IMR-90 (cell line): ENCODE measurements at regions not wholly inside any gene's neighbourhood (a gene's known extent, or its start where the extent isn't known, plus 50 kb on each side); places are given as distances from the start of the nearest gene placed in this dataset.

ENCODE experiments used
- ATAC-seq: fragments of 200-7000 bp; cut with Tn5 transposase; 2 replicates; pipeline ENCODE4 v1.9.1; 2020; ENCODE audit warnings: low read depth, mild to moderate bottlenecking, moderate library complexity
- BruUV-seq: library from RNA; stranded (reverse); fragments of 400-500 nt; replicated peaks from 2 replicates; lab custom pipeline; 2021; lab: Mats Ljungman, UMichigan
- CTCF ChIA-PET: fragments of 300-600 bp; formaldehyde crosslinking; extraction: SDS; loops from one replicate; lab custom pipeline; 2021; ENCODE audit warnings: antibody characterized with exemption; lab: Yijun Ruan, JAX
- POLR2A ChIA-PET: fragments of 300-600 bp; sonication (Branson Sonifier 250); formaldehyde crosslinking; loops from one replicate; lab custom pipeline; 2022; ENCODE audit warnings: antibody characterized with exemption; ENCODE audit not compliant: unreplicated experiment; lab: Charles Lee
- DNase-seq: peaks from one replicate; pipeline ENCODE4 v3.0.0; 2013
- H2AFZ ChIP-seq: replicated peaks from 2 replicates; pipeline ENCODE3; 2013; ENCODE audit warnings: low read length, mild to moderate bottlenecking; ENCODE audit not compliant: poor library complexity
- H2AK5ac ChIP-seq: 2 replicates; pipeline ENCODE4 v1.6.1; 2013; ENCODE audit warnings: low read depth, low read length, inconsistent platforms
- H2AK9ac ChIP-seq: replicated peaks from 2 replicates; pipeline ENCODE3; 2013; ENCODE audit warnings: mild to moderate bottlenecking, low read depth, low read length, moderate library complexity; ENCODE audit not compliant: poor library complexity
- H2BK120ac ChIP-seq: 2 replicates; pipeline ENCODE4 v1.6.1; 2013; ENCODE audit warnings: low read depth, low read length, inconsistent platforms
- H2BK15ac ChIP-seq: 3 replicates; pipeline ENCODE4 v1.6.1; 2013; ENCODE audit warnings: low read depth, low read length, inconsistent platforms
- H2BK20ac ChIP-seq: 2 replicates; pipeline ENCODE4 v1.6.1; 2013; ENCODE audit warnings: low read depth, mild to moderate bottlenecking, inconsistent platforms, low read length, moderate library complexity
- H2BK5ac ChIP-seq: 2 replicates; pipeline ENCODE4 v1.6.1; 2013; ENCODE audit warnings: mild to moderate bottlenecking, low read depth, low read length, inconsistent platforms; ENCODE audit not compliant: poor library complexity, severe bottlenecking
- H3K14ac ChIP-seq: replicated peaks from 2 replicates; pipeline ENCODE4 v1.6.1; 2013; ENCODE audit warnings: low read depth, low read length, inconsistent platforms
- H3K18ac ChIP-seq: 2 replicates; pipeline ENCODE4 v1.6.1; 2013; ENCODE audit warnings: low read depth, low read length, control low read depth
- H3K23ac ChIP-seq: 2 replicates; pipeline ENCODE4 v1.6.1; 2013; ENCODE audit warnings: low read depth, low read length, inconsistent platforms
- H3K27ac ChIP-seq: 2 replicates; pipeline ENCODE4 v1.5.1; 2013; ENCODE audit warnings: mild to moderate bottlenecking, control low read depth, low read length; ENCODE audit not compliant: insufficient read depth
- H3K27me3 ChIP-seq: 2 replicates; pipeline ENCODE4 v1.6.1; 2013; ENCODE audit warnings: low read length; ENCODE audit not compliant: control insufficient read depth, insufficient read depth
- H3K36me3 ChIP-seq: 2 replicates; pipeline ENCODE4 v1.6.1; 2013; ENCODE audit warnings: low read length, mixed read lengths; ENCODE audit not compliant: control insufficient read depth, insufficient read depth
- H3K4ac ChIP-seq: 2 replicates; pipeline ENCODE4 v1.6.1; 2013; ENCODE audit warnings: low read depth, low read length, inconsistent platforms
- H3K4me1 ChIP-seq: 2 replicates; pipeline ENCODE4 v1.6.1; 2013; ENCODE audit warnings: low read length, mixed read lengths; ENCODE audit not compliant: control insufficient read depth, insufficient read depth
- H3K4me2 ChIP-seq: 2 replicates; pipeline ENCODE4 v1.6.1; 2013; ENCODE audit warnings: low read depth, mild to moderate bottlenecking, control low read depth, low read length, moderate library complexity
- H3K4me3 ChIP-seq: 2 replicates; pipeline ENCODE4 v1.5.1; 2013; ENCODE audit warnings: low read depth, mild to moderate bottlenecking, control low read depth, low read length, moderate library complexity; ENCODE audit not compliant: insufficient read depth
- H3K56ac ChIP-seq: 2 replicates; pipeline ENCODE4 v1.6.1; 2013; ENCODE audit warnings: low read length, inconsistent platforms; ENCODE audit not compliant: insufficient read depth; ENCODE audit errors: extremely low read depth
- H3K79me1 ChIP-seq, 2 experiments: 2 replicates each; pipeline ENCODE4 v1.6.1; 2013; ENCODE audit warnings: low read length in 2 of 2, inconsistent platforms in 1 of 2, low read depth in 1 of 2
- H3K9ac ChIP-seq: 2 replicates; pipeline ENCODE4 v1.6.1; 2013; ENCODE audit warnings: low read depth, low read length, control low read depth
- H3K9me1 ChIP-seq: 2 replicates; pipeline ENCODE4 v1.6.1; 2013; ENCODE audit warnings: low read length, inconsistent platforms; ENCODE audit not compliant: insufficient read depth
- H3K9me3 ChIP-seq: 2 replicates; pipeline ENCODE4 v1.6.1; 2013; ENCODE audit warnings: low read length; ENCODE audit not compliant: control insufficient read depth, insufficient read depth
- H4K20me1 ChIP-seq: 2 replicates; pipeline ENCODE4 v1.6.1; 2013; ENCODE audit warnings: low read length, inconsistent platforms; ENCODE audit not compliant: insufficient read depth
- H4K5ac ChIP-seq: 2 replicates; pipeline ENCODE4 v1.6.1; 2013; ENCODE audit warnings: mild to moderate bottlenecking, low read depth, low read length, control low read depth
- H4K8ac ChIP-seq, 2 experiments: 2 replicates each; pipeline ENCODE4 v1.6.1; 2013; ENCODE audit warnings: low read depth in 2 of 2, low read length in 2 of 2, control low read depth in 1 of 2, inconsistent platforms in 1 of 2
- H4K91ac ChIP-seq: 2 replicates; pipeline ENCODE4 v1.6.1; 2013; ENCODE audit warnings: low read depth, low read length, inconsistent platforms; ENCODE audit not compliant: insufficient read depth
- CEBPB ChIP-seq: IDR thresholded peaks from 2 replicates; pipeline ENCODE4 v1.6.1; 2012; ENCODE audit warnings: low read depth, low read length, improper control_type of control experiment
- CHD1 ChIP-seq: IDR thresholded peaks from 2 replicates; pipeline ENCODE4 v1.6.1; 2012; ENCODE audit warnings: low read depth, low read length, improper control_type of control experiment
- FOS ChIP-seq: fragments of 150-350 bp; IDR thresholded peaks from 2 replicates; pipeline ENCODE4 v1.6.1; 2016; ENCODE audit warnings: low read depth, low read length
- MAZ ChIP-seq: IDR thresholded peaks from 2 replicates; pipeline ENCODE4 v1.6.1; 2012; ENCODE audit warnings: low read depth, mild to moderate bottlenecking, low read length, improper control_type of control experiment, moderate library complexity, borderline replicate concordance
- NFE2L2 ChIP-seq: fragments of 150-350 bp; IDR thresholded peaks from 2 replicates; pipeline ENCODE4 v1.6.1; 2016; ENCODE audit warnings: low read depth, mild to moderate bottlenecking, low read length
- RAD21 ChIP-seq: IDR thresholded peaks from 2 replicates; pipeline ENCODE4 v1.6.1; 2012; ENCODE audit warnings: low read length, improper control_type of control experiment
- RCOR1 ChIP-seq: IDR thresholded peaks from 2 replicates; pipeline ENCODE4 v1.6.1; 2012; ENCODE audit warnings: mild to moderate bottlenecking, low read length, improper control_type of control experiment; ENCODE audit not compliant: insufficient replicate concordance
- SMC3 ChIP-seq: fragments of 150-350 bp; IDR thresholded peaks from 2 replicates; pipeline ENCODE4 v1.6.1; 2016; ENCODE audit warnings: low read depth, mild to moderate bottlenecking, antibody characterized with exemption, low read length, moderate library complexity
- WGBS, 2 experiments: methylation state at CpG; one replicate each; pipeline versions ENCODE4 v1.1.5 to v1.1.7; 2013; ENCODE audit warnings: missing lambda C conversion rate in 2 of 2; ENCODE audit not compliant: insufficient read length in 1 of 2; ENCODE audit errors: extremely low coverage in 2 of 2; 5-methylcytosine and 5-hydroxymethylcytosine counted together
- dilution Hi-C: fragments of 300-500 bp; cut with HindIII; formaldehyde crosslinking; loops from one replicate; pipeline ENCODE4 v1.14.3; 2018; ENCODE audit warnings: low sequenced_read_pairs; ENCODE audit not compliant: unreplicated experiment
- in situ Hi-C: fragments of 300-500 bp; cut with MboI; formaldehyde crosslinking; loops from 3 replicates; pipeline ENCODE4 v1.14.3; 2019; ENCODE audit warnings: low sequenced_read_pairs, inconsistent platforms, mixed read lengths
- intact Hi-C: fragments of 100-400 bp; cut with micrococcal nuclease; formaldehyde crosslinking; loops from 2 replicates; pipeline ENCODE4 v1.10.0; 2022

DNA sequence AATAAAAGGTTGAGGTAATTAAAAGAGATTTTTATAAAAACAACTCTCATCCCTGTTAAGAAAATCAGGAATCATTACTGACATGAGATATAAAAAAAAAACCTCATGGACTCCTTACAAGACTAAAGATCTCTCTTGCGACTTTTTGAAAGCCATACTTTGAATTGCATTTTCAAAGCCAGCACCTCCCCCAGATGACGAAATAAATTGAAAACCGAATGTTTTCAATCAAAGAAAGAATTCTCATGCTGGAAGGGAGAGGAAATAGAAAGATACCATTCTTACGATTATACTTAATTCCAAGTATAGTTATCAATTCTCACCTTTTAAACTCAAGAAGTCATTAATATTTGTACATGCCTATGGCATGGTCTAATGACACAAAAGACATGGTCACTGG is 452.3 kb downstream of the GJA1 start:
- CTCF ChIA-PET, result no interaction called here
- dilution Hi-C loops, result no loop called here
- H2BK15ac ChIP-seq, result no peak overlapping the region
- in situ Hi-C loops, result no loop called here
- H3K56ac ChIP-seq, result no peak overlapping the region
- no peak overlapping the region for H3K4ac ChIP-seq
- intact Hi-C loops, result loop anchor here (10.0 kb wide), 1 partner anchor 127 kb away; no protein-coding TSS in a partner anchor
- H2BK120ac ChIP-seq, result no peak overlapping the region
- no peak overlapping the region for H3K27ac ChIP-seq
- BruUV-seq, result no TSS peak
- no peak overlapping the region for H4K91ac ChIP-seq
- H2AK5ac ChIP-seq, result no peak overlapping the region
- ATAC-seq (no peak), DNase-seq (no peak)
- TF ChIP-seq RCOR1, result no peak
- TF ChIP-seq MAZ, result no peak
- TF ChIP-seq RAD21, result no peak
- no peak for TF ChIP-seq SMC3
- no peak for TF ChIP-seq NFE2L2
- no peak for TF ChIP-seq CEBPB
- TF ChIP-seq FOS, result no peak
- no peak for TF ChIP-seq CHD1
- no peaks in the 10 kb centered on the region for H3K79me1 ChIP-seq
- H3K4me2 ChIP-seq, result no peak overlapping the region
- no peaks in the 10 kb centered on the region for H4K20me1 ChIP-seq
- no peak overlapping the region for H4K8ac ChIP-seq
- H3K9me1 ChIP-seq, result no peaks in the 10 kb centered on the region
- H3K4me3 ChIP-seq, result no peak overlapping the region
- H3K9me3 ChIP-seq, result no peaks in the 10 kb centered on the region
- no peak overlapping the region for H3K14ac ChIP-seq
- H3K23ac ChIP-seq, result no peak overlapping the region
- no peak overlapping the region for H3K18ac ChIP-seq
- no peak overlapping the region for H2BK20ac ChIP-seq
- peaks cover 11% of the 10 kb centered on the region for H3K4me1 ChIP-seq
- no CpG with 5 or more reads among the region's 4 CpGs for WGBS, 2 experiments
- H3K27me3 ChIP-seq, result no peaks in the 10 kb centered on the region
- H2AFZ ChIP-seq, result no peak overlapping the region
- H4K5ac ChIP-seq, result no peak overlapping the region
- no peak overlapping the region for H2AK9ac ChIP-seq
- POLR2A ChIA-PET, result no interaction called here
- no peak overlapping the region for H2BK5ac ChIP-seq
- no peaks in the 10 kb centered on the region for H3K36me3 ChIP-seq
- H3K9ac ChIP-seq, result no peak overlapping the region
